Hepatocyte (in vitro differentiated cells): ENCODE measurements at regions not wholly inside any gene's neighbourhood (a gene's known extent, or its start where the extent isn't known, plus 50 kb on each side); places are given as distances from the start of the nearest gene placed in this dataset.

Experiments
- DNase-seq: peaks from one replicate; pipeline ENCODE4 v3.0.0-alpha.2; 2016; ENCODE audit warnings: low spot score
- H2AFZ ChIP-seq: fragments of 200-600 bp; sonication (generic); 2 replicates; pipeline ENCODE4 v1.6.0; 2016; ENCODE audit warnings: antibody characterized with exemption, mild to moderate bottlenecking
- H3K27ac ChIP-seq: fragments of 200-600 bp; sonication (generic); 2 replicates; pipeline ENCODE4 v1.5.1; 2016; ENCODE audit warnings: mild to moderate bottlenecking
- H3K27me3 ChIP-seq: fragments of 200-600 bp; sonication (generic); 2 replicates; pipeline ENCODE4 v1.6.1; 2016
- H3K36me3 ChIP-seq: fragments of 200-600 bp; sonication (generic); replicated peaks from 2 replicates; pipeline ENCODE4 v1.5.1; 2016; ENCODE audit warnings: low read depth; ENCODE audit not compliant: insufficient read depth
- H3K4me1 ChIP-seq: fragments of 200-600 bp; sonication (generic); 2 replicates; pipeline ENCODE4 v1.5.1; 2016; ENCODE audit warnings: mild to moderate bottlenecking, moderate library complexity; ENCODE audit not compliant: insufficient read depth
- H3K4me2 ChIP-seq: fragments of 200-600 bp; sonication (generic); 2 replicates; pipeline ENCODE4 v1.6.0; 2016
- H3K4me3 ChIP-seq: fragments of 200-600 bp; sonication (generic); 2 replicates; pipeline ENCODE4 v1.5.1; 2016; ENCODE audit warnings: mild to moderate bottlenecking
- H3K79me2 ChIP-seq: fragments of 200-600 bp; sonication (generic); 2 replicates; pipeline ENCODE4 v1.6.0; 2017; ENCODE audit warnings: mild to moderate bottlenecking
- H3K9me2 ChIP-seq: fragments of 200-600 bp; sonication (generic); replicated peaks from 2 replicates; pipeline ENCODE4 v1.6.0; 2017; ENCODE audit warnings: mild to moderate bottlenecking; ENCODE audit not compliant: insufficient read depth
- H3K9me3 ChIP-seq: fragments of 200-600 bp; sonication (generic); 2 replicates; pipeline ENCODE4 v1.5.1; 2016; ENCODE audit warnings: low read depth, mild to moderate bottlenecking
- H4K20me1 ChIP-seq: fragments of 200-600 bp; sonication (generic); 2 replicates; pipeline ENCODE4 v1.6.0; 2016; ENCODE audit warnings: mild to moderate bottlenecking; ENCODE audit not compliant: insufficient read depth, poor library complexity, severe bottlenecking
- EZH2 ChIP-seq: fragments of 200-600 bp; sonication (generic); IDR thresholded peaks from 2 replicates; pipeline ENCODE4 v1.6.1; 2016; ENCODE audit warnings: antibody characterized with exemption, mild to moderate bottlenecking, borderline replicate concordance
- EZH2phosphoT487 ChIP-seq: fragments of 200-600 bp; sonication (generic); IDR thresholded peaks from one replicate; pipeline ENCODE4 v1.6.1; 2018; ENCODE audit warnings: antibody characterized with exemption, mild to moderate bottlenecking, low read depth, moderate library complexity; ENCODE audit not compliant: unreplicated experiment, severe bottlenecking
- WGBS: methylation state at CpG from one replicate; pipeline ENCODE4 v1.1.6; 2016; ENCODE audit warnings: low lambda C conversion rate; ENCODE audit errors: missing lambda C conversion rate; 5-methylcytosine and 5-hydroxymethylcytosine counted together
- TF ChIP-seq, protein P1 (sequence below): fragments of 200-600 bp; sonication (generic); IDR thresholded peaks from 2 replicates; pipeline ENCODE4 v1.5.1; 2016; ENCODE audit warnings: antibody characterized with exemption, mild to moderate bottlenecking; ENCODE audit not compliant: poor library complexity

DNA sequence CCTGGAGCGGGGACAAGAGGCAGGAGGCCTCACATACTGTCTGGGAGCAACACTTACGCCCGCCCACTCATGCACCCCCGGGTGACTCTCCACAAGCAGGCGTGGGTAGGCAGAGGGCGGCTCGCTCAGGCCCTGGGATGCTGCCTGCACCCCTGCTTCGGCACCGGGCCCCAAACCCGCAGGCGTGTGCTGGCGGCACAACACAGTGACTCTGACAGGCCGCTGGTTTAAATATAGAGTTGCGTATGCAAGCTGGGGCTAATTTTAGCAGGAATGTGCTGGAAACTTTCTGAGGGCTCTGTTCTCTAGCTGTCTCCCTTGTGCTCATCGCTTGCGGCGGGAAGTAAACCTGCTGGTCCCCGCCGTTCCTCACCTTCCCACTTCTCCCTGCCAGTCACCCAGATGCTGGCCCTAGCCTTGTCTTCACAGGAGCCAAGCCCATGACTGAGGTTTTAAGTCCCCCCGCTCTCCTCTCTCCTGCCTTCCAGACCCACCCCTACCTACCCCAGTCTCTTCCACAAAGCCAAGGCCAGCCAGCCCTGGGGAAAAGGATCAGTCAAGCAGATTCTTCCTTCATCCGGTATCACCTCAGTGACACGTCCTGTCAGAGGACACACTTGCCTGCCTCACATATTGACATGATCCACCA is 94.5 kb upstream of the FOXP4 start:
- H3K4me2 ChIP-seq = peak overlapping the region; percentile 50
- no peaks in the 10 kb centered on the region for H3K36me3 ChIP-seq
- H3K9me3 ChIP-seq = no peaks in the 10 kb centered on the region
- H2AFZ ChIP-seq = no peak overlapping the region
- DNase-seq = peak; percentile 57
- H3K79me2 ChIP-seq = no peaks in the 10 kb centered on the region
- H3K4me1 ChIP-seq = peaks cover 45% of the 10 kb centered on the region
- H3K27ac ChIP-seq = peak overlapping the region; percentile 67
- TF ChIP-seq, protein P1, sequence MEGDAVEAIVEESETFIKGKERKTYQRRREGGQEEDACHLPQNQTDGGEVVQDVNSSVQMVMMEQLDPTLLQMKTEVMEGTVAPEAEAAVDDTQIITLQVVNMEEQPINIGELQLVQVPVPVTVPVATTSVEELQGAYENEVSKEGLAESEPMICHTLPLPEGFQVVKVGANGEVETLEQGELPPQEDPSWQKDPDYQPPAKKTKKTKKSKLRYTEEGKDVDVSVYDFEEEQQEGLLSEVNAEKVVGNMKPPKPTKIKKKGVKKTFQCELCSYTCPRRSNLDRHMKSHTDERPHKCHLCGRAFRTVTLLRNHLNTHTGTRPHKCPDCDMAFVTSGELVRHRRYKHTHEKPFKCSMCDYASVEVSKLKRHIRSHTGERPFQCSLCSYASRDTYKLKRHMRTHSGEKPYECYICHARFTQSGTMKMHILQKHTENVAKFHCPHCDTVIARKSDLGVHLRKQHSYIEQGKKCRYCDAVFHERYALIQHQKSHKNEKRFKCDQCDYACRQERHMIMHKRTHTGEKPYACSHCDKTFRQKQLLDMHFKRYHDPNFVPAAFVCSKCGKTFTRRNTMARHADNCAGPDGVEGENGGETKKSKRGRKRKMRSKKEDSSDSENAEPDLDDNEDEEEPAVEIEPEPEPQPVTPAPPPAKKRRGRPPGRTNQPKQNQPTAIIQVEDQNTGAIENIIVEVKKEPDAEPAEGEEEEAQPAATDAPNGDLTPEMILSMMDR = no peak
- no peak for TF ChIP-seq EZH2phosphoT487
- TF ChIP-seq EZH2 = no peak
- no peak overlapping the region for H3K4me3 ChIP-seq
- 66% methylated on average over 22 of the region's 22 CpGs for WGBS
- H3K27me3 ChIP-seq = no peaks in the 10 kb centered on the region
- H4K20me1 ChIP-seq = no peaks in the 10 kb centered on the region
- no peaks in the 10 kb centered on the region for H3K9me2 ChIP-seq

- TF ChIP-seq, protein P1 = no peak
- TF ChIP-seq EZH2 (no peak), EZH2phosphoT487 (no peak)
- H3K4me2 ChIP-seq = no peak overlapping the region
- no peaks in the 10 kb centered on the region for H4K20me1 ChIP-seq
- DNase-seq = no peak
- H3K9me3 ChIP-seq = no peaks in the 10 kb centered on the region
- no peak overlapping the region for H3K4me3 ChIP-seq
- no peaks in the 10 kb centered on the region for H3K9me2 ChIP-seq
- H3K36me3 ChIP-seq = no peaks in the 10 kb centered on the region
- H3K27ac ChIP-seq = no peak overlapping the region
- 88% methylated on average over 4 of the region's 4 CpGs for WGBS
- peaks cover 54% of the 10 kb centered on the region for H3K4me1 ChIP-seq
- H3K79me2 ChIP-seq = no peaks in the 10 kb centered on the region
- no peaks in the 10 kb centered on the region for H3K27me3 ChIP-seq
- H2AFZ ChIP-seq = no peak overlapping the region
Observed at GRCh38 chr6:41452763-41453162, 93.4 kb upstream of the FOXP4 start.

DNA sequence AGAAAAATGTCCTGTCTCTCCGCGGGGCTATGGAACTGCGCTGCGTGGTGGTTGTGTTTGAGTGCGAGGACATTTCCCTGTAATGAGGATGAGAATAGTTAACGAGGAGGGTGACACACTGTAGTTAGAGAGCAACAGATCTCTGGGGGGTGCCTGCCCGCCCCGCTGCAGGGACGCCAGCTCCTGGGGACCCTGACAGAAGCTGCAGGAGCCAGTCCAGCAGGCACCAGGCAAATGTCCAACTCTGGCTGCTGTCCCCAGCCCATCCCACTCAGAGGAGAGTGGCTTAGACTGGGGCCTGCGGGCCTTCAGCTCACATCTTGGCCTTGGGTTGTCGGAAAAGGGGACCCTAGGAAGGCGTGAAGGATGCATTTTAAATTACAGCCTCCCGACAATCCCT is 92.9 kb upstream of the FOXP4 start:
- H3K27me3 ChIP-seq = no peaks in the 10 kb centered on the region
- H3K27ac ChIP-seq = no peak overlapping the region
- no peaks in the 10 kb centered on the region for H3K36me3 ChIP-seq
- H2AFZ ChIP-seq = no peak overlapping the region
- TF ChIP-seq, protein P1 = no peak
- no peak for TF ChIP-seq EZH2phosphoT487
- no peak overlapping the region for H3K4me2 ChIP-seq
- H3K4me3 ChIP-seq = no peak overlapping the region
- H4K20me1 ChIP-seq = no peaks in the 10 kb centered on the region
- peaks cover 54% of the 10 kb centered on the region for H3K4me1 ChIP-seq
- WGBS = 89% methylated on average over 13 of the region's 13 CpGs
- no peaks in the 10 kb centered on the region for H3K79me2 ChIP-seq
- no peaks in the 10 kb centered on the region for H3K9me3 ChIP-seq
- H3K9me2 ChIP-seq = no peaks in the 10 kb centered on the region
- no peak for DNase-seq
